ENCODE measurements at regions not wholly inside any gene's neighbourhood (a gene's known extent, or its start where the extent isn't known, plus 50 kb on each side); places are given as distances from the start of the nearest gene placed in this dataset.

DNA sequence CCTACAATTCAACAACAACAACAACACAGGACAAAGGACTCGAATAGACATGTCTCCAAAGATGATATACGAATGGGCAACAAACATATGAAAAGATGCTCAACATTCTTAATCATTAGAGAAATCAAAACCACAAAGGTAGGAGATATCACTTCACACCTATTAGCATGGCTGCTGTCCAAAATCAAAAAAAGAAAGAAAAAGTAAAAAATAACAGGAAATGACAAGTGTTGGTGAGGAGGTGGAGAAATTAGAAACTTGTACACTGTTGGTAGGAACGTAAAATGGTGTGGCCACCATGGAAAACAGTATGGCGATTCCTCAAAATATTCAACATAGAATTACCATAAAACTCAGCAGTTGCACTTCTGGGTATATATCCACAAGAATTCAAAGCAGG lies 312.3 kb upstream of the STT3B start:
- DNase-seq (ENCODE audit: low read depth, low spot score): no peak

DNA sequence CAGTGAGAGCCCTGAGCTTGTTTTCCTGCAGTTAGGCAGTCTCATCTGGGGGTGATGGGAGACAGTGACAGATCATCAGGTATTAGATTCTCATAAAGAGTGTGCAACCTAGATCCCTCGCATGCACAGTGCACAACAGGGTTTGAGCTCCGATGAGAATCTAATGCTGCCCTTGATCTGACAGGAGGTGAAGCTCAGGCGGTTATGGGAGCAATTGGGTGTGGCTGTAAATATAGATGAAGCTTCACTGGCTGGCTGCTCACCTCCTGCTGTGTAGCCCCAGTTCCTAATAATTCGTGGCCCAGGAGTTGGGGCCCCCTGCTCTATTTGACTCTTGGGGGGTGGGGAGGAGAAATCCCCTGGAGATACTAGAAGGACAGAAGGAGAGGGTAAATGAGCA lies 309.4 kb upstream of the STT3B start:
- no peak for DNase-seq (ENCODE audit: low read depth, low spot score)

- DNase-seq (ENCODE audit: low read depth, low spot score): no peak
These were observed 307.8 kb upstream of the STT3B start for GRCh38 chr3:31224936-31225335.

DNA sequence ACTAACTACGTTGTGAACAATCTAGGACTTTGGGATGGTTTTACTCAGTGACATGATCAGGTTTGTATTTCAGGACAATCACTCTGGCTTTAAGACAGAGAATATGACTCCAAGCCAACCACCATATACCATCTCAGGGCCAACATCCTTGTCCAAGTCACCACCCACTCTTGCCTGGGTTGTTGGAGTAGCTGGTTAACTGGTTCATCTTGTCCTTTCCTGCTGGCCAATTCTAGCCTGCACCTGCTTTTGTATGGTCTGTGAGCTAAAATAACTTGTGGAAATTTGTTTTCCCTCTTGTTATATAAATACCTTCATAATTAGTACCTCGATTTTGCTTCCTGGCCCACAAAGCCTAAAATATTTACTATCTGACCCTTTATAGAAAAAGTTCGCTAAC lies 306.8 kb upstream of the STT3B start:
- no peak for DNase-seq (ENCODE audit: low read depth, low spot score)

DNA sequence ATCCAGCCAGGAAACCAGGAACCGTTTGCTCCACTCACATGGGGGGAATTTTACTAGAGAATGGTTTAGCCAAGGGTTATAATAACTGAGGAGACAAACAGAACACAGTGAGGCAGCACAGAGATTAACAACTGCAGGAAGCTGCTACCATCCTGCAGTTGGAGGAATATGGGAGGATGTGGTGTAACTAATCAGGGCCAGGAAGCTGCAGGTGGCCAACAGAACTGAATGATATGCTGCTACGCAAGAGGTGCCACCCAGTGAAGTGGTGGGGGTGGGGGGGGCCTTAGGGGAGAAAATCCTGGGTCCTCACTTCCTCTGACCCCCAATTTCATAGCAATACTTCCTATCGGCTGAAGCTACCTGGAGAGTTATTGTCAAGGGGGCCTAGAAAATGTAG lies 306.4 kb upstream of the STT3B start:
- DNase-seq (ENCODE audit: low read depth, low spot score): no peak

DNA sequence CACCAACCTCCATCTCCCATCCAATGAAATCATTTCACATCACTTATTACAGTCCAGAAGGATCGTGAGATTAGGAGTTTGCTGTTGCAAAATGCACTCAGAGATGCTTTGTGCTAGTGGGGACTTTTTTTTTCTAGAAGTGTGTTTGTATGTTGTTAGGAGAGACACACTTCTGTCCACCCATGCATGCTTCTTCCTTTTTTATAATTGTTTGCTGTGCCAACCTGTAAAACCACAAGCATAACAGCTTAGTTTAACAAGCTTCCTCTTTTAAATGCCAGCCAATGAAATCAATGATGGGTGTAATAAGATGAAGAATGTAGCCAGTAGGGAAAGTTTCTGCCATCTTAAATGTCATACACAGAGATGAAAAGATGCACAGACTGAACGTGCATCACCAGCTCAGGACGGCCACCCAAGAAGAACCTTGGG lies 305.6 kb upstream of the STT3B start:
- DNase-seq (ENCODE audit: low read depth, low spot score): no peak

GRCh38 chr3:31230425-31231223 lies 302.1 kb upstream of the STT3B start:
- DNase-seq (ENCODE audit: low read depth, low spot score): no peak

- no peak for DNase-seq (ENCODE audit: low read depth, low spot score)
These were observed 300.4 kb upstream of the STT3B start for GRCh38 chr3:31232055-31233025.

GRCh38 chr3:31234145-31234544 lies 298.6 kb upstream of the STT3B start:
- no peak for DNase-seq (ENCODE audit: low read depth, low spot score)

- DNase-seq (ENCODE audit: low read depth, low spot score): no peak
These were observed 297.5 kb upstream of the STT3B start for GRCh38 chr3:31235062-31235700.

DNA sequence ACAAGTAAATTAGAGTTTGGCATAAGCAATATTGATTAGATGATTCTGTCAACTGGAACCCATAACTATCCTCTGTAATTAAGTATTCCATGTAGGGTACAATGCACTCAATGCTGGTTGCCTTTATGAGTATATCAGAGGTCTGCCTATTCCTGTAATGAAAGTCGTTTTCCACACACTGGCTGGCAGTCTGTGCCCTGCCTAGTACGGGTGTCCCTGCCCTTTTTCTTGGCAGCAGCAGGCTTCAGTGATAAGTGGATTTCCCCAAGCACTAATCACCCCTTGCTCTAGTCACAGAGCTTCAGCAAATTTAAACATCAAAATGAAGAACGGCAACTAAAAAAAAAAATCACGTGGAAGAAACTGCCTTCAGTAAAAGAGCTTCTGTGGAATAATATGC lies 294.8 kb upstream of the STT3B start:
- no peak for DNase-seq (ENCODE audit: low read depth, low spot score)

- no peak for DNase-seq (ENCODE audit: low read depth, low spot score)
These were observed 292.7 kb upstream of the STT3B start for GRCh38 chr3:31240013-31240412.

- no peak for DNase-seq (ENCODE audit: low read depth, low spot score)
These were observed 292.3 kb upstream of the STT3B start for GRCh38 chr3:31240466-31240865.

GRCh38 chr3:31240874-31241273 lies 291.9 kb upstream of the STT3B start:
- DNase-seq (ENCODE audit: low read depth, low spot score): no peak

DNA sequence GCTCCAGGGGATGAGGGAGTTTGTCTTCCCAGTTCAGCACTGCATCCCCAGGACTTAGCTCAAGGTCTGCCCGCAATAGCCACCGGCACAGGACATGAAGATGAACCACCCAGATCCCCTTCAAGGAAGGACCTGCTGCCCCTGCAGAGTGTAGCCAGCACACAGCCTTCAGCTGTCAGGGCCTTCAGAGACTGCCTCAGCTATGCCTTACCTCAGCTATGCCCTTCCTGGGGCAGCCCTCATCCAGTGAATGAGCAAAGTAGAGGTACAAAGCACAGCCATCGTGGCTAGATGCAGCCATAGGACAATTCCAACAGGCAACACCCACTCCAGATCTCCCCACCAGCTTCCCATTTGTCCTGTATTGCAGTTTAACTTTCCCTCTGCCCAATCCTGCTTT lies 291.2 kb upstream of the STT3B start:
- no peak for DNase-seq (ENCODE audit: low read depth, low spot score)

DNA sequence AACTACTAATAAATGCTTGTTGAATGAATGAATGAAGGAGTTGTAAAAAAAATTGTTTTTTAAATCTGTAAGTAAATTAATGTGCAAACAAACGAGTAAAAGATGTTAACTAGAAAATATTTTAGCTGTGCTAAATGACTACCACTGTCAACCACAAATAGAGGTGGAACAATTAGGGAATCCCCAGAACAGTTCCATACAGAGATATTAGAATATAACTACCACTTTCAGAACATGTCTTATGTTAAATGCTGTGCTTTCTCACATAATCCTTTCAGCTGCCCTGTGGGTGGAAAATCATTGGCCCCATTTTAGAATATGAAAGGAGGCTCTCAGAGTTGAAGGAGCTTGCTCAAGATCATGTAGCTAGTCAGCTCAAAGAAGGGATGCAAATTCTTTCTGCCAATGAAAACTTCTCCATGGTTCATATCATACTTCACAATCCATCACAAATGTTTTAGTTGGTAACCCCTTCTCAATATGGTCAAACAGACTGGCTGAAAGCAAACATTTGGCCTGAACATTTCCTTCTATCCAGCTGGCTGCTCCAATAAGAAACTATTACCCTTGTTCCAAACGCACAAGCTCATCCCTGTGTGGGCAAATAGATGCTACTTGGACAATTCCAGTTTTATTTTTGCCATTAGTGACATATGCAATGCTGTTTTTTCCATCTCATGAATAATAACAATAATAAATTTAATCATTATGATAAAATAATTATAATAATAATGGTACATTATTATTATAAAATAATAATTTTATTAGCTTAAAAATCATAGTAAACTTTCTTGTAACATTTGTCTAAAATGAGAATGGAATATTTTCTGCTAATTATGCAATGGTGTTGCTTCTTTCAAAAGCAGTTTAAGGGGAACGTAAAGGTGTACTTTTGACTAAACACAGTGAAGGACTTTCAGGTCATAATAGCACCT lies 290.4 kb upstream of the STT3B start:
- no peak for DNase-seq (ENCODE audit: low read depth, low spot score)

DNA sequence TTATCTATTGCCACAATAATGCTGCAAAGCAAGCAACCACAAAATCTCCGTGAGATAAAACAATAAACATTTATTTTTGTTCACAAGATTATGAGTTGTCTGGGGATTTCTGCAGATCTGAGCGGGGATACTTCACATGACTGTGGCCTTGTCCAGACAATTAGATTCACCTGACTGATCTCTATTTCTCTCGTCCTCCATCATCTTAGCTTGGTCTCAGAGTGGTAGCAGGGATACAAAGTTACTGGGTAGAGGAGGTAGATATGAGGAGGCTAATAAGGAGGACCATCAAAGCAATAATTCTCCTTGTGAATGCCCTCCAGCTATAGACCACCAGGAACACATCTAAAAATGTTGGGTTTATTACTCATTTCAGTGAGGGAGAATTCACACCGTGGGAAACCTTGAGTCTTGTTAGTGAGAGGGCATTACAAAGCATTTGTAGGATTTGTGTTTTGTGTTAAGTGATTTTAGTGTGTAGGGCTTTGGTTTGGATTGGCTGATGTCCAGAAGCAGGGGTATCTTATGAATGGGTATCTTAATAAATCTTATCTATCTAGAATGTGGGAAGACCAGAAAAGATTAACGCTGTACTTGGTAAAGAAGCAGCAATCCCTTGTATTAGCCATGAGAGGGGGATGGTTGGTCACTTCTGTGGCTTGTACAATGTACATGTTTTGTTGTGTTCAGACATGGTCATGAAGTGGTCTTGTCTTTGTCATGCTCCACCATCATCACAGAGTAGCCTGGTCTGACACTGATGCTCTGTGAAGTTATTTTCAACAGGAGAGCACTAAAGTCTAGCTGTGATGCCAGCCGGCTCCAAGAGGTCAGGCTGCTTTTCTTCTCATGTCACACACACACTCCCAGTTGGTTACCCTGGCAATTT lies 287.6 kb upstream of the STT3B start:
- no peak for DNase-seq (ENCODE audit: low read depth, low spot score)

- DNase-seq (ENCODE audit: low read depth, low spot score): no peak
These were observed 286.2 kb upstream of the STT3B start for GRCh38 chr3:31246293-31247062.

GRCh38 chr3:31247063-31247447 lies 285.7 kb upstream of the STT3B start:
- no peak for DNase-seq (ENCODE audit: low read depth, low spot score)
